ENCODE measurements at regions not wholly inside any gene's neighbourhood (a gene's known extent, or its start where the extent isn't known, plus 50 kb on each side); places are given as distances from the start of the nearest gene placed in this dataset.

- H3K23ac ChIP-seq (ENCODE audit: low read length): no peak overlapping the region
Observed at GRCh38 chr5:111603446-111603827, 91.1 kb upstream of the STARD4 start.

DNA sequence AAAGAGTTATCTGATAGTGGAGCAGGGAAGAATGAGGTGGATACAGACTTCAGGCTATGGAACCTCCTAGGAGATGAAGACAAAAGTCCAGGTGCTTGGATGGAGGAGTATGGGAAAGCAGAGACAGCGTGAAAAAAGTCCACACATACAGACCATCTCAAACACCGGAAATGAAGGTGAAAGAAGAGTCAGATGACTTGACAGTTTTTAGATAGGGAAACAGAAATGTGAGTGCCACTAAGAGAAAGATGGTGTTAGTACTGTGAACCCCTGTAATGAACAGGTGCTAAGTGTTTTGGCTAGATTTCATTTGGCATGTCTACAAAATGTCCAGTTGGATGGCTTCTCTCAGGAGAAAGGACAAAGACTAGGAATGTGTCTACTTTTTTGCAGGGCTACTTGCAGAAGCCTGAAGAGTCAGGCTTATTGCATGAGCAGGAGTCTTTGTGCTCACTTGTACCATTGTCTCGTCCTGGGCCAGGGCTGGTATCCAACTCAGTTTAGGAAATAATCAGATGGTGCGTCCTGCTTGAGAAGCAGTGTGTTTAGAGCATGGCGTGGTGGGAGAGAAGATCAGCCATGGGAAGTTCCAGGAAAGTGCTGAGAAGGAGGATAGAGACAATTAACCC is 90.6 kb upstream of the STARD4 start:
- WGBS (ENCODE audit: extremely low coverage, insufficient coverage, low lambda C conversion rate): no CpG with 5 or more reads among the region's 5 CpGs
- Histone ChIP-seq H3K4me3 (ENCODE audit: low read length) (no peak overlapping the region), H2BK120ac (ENCODE audit: low read depth, low read length) (no peak overlapping the region), H3K56ac (ENCODE audit: low read length) (no peak overlapping the region), H2BK5ac (ENCODE audit: low read length) (no peak overlapping the region), H3K27me3 (ENCODE audit: insufficient read depth, low read length, poor library complexity) (no peaks in the 10 kb centered on the region), H3K27ac (ENCODE audit: low read depth, low read length) (no peak overlapping the region), H2AK5ac (ENCODE audit: low read length) (no peak overlapping the region), H3K9ac (ENCODE audit: low read length) (no peak overlapping the region), H4K8ac (ENCODE audit: low read depth, low read length) (no peak overlapping the region), H4K5ac (ENCODE audit: low read length) (no peak overlapping the region), H3K4ac (ENCODE audit: low read depth, low read length) (no peak overlapping the region), H3K79me1 (ENCODE audit: low read length) (no peaks in the 10 kb centered on the region), H3K79me2 (ENCODE audit: control insufficient read depth, insufficient read depth, low read length) (no peaks in the 10 kb centered on the region), H2BK15ac (replicated peaks; ENCODE audit: low read depth) (no peak overlapping the region), H3K4me2 (ENCODE audit: low read length) (no peak overlapping the region), H3K4me1 (ENCODE audit: control insufficient read depth, low read depth, low read length) (no peaks in the 10 kb centered on the region), H3K23ac (ENCODE audit: low read length) (no peak overlapping the region), H3K18ac (ENCODE audit: low read length) (no peak overlapping the region), H3K36me3 (ENCODE audit: control insufficient read depth, insufficient read depth, low read length) (no peaks in the 10 kb centered on the region)
- DNase-seq: no peak

More at GRCh38 chr5:111603446-111603827, 91.1 kb upstream of the STARD4 start:
- Histone ChIP-seq H3K4me1 (ENCODE audit: control insufficient read depth, low read depth, low read length) (no peaks in the 10 kb centered on the region), H3K4ac (ENCODE audit: low read depth, low read length) (no peak overlapping the region), H3K18ac (ENCODE audit: low read length) (no peak overlapping the region), H3K27me3 (ENCODE audit: insufficient read depth, low read length, poor library complexity) (no peaks in the 10 kb centered on the region), H3K56ac (ENCODE audit: low read length) (no peak overlapping the region), H4K5ac (ENCODE audit: low read length) (no peak overlapping the region), H3K79me1 (ENCODE audit: low read length) (no peaks in the 10 kb centered on the region), H3K27ac (ENCODE audit: low read depth, low read length) (no peak overlapping the region), H4K8ac (ENCODE audit: low read depth, low read length) (no peak overlapping the region), H3K79me2 (ENCODE audit: control insufficient read depth, insufficient read depth, low read length) (no peaks in the 10 kb centered on the region), H3K9ac (ENCODE audit: low read length) (no peak overlapping the region), H3K4me3 (ENCODE audit: low read length) (no peak overlapping the region), H3K36me3 (ENCODE audit: control insufficient read depth, insufficient read depth, low read length) (no peaks in the 10 kb centered on the region), H2BK5ac (ENCODE audit: low read length) (no peak overlapping the region), H3K4me2 (ENCODE audit: low read length) (no peak overlapping the region), H2AK5ac (ENCODE audit: low read length) (no peak overlapping the region), H2BK15ac (replicated peaks; ENCODE audit: low read depth) (no peak overlapping the region), H2BK120ac (ENCODE audit: low read depth, low read length) (no peak overlapping the region)
- no peak for DNase-seq
- WGBS (ENCODE audit: extremely low coverage, insufficient coverage, low lambda C conversion rate): no CpG with 5 or more reads among the region's 2 CpGs

DNA sequence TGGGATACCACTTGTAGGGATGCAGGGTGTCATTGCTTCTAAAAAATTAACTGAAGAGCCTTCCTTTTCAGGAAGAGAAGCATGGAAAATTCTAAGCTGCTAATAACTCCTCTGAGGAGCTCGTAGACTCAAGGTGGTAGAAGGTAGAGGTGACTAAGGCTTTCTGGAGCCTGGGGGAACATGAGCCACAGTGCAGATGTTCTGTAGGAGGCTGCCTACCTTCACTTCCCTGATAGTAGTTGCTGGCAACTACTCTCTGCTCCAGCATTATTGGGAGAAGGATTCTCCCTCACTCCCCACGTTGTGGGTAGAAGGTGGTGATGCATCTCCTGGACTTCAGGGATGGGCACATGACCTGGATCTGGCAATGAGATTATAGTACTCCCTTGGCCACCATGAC is 86.7 kb upstream of the STARD4 start:
- no peaks in the 10 kb centered on the region for H3K27me3 ChIP-seq (ENCODE audit: insufficient read depth, low read length, poor library complexity)
- H3K4me1 ChIP-seq (ENCODE audit: control insufficient read depth, low read depth, low read length): no peaks in the 10 kb centered on the region
- H2BK15ac ChIP-seq (replicated peaks; ENCODE audit: low read depth): no peak overlapping the region
- no peak overlapping the region for H4K5ac ChIP-seq (ENCODE audit: low read length)
- H3K9ac ChIP-seq (ENCODE audit: low read length): no peak overlapping the region
- no peaks in the 10 kb centered on the region for H3K79me2 ChIP-seq (ENCODE audit: control insufficient read depth, insufficient read depth, low read length)
- H4K8ac ChIP-seq (ENCODE audit: low read depth, low read length): no peak overlapping the region
- no peaks in the 10 kb centered on the region for H3K79me1 ChIP-seq (ENCODE audit: low read length)
- no peaks in the 10 kb centered on the region for H3K36me3 ChIP-seq (ENCODE audit: control insufficient read depth, insufficient read depth, low read length)
- no peak overlapping the region for H2BK5ac ChIP-seq (ENCODE audit: low read length)
- H2BK120ac ChIP-seq (ENCODE audit: low read depth, low read length): no peak overlapping the region
- no peak overlapping the region for H3K27ac ChIP-seq (ENCODE audit: low read depth, low read length)
- no peak overlapping the region for H3K18ac ChIP-seq (ENCODE audit: low read length)
- H3K56ac ChIP-seq (ENCODE audit: low read length): no peak overlapping the region
- no peak overlapping the region for H3K4me2 ChIP-seq (ENCODE audit: low read length)
- H3K4ac ChIP-seq (ENCODE audit: low read depth, low read length): no peak overlapping the region
- WGBS (ENCODE audit: extremely low coverage, insufficient coverage, low lambda C conversion rate): no CpG with 5 or more reads among the region's 2 CpGs
- no peak overlapping the region for H3K23ac ChIP-seq (ENCODE audit: low read length)
- no peak for DNase-seq
- H3K4me3 ChIP-seq (ENCODE audit: low read length): no peak overlapping the region
- no peak overlapping the region for H2AK5ac ChIP-seq (ENCODE audit: low read length)

- Histone ChIP-seq H3K4me3 (ENCODE audit: low read length) (no peak overlapping the region), H3K56ac (ENCODE audit: low read length) (no peak overlapping the region), H3K9ac (ENCODE audit: low read length) (no peak overlapping the region), H3K4me2 (ENCODE audit: low read length) (no peak overlapping the region), H4K8ac (ENCODE audit: low read depth, low read length) (no peak overlapping the region), H2BK5ac (ENCODE audit: low read length) (no peak overlapping the region), H4K5ac (ENCODE audit: low read length) (no peak overlapping the region), H3K27me3 (ENCODE audit: insufficient read depth, low read length, poor library complexity) (no peaks in the 10 kb centered on the region), H3K23ac (ENCODE audit: low read length) (no peak overlapping the region), H3K36me3 (ENCODE audit: control insufficient read depth, insufficient read depth, low read length) (no peaks in the 10 kb centered on the region), H3K4ac (ENCODE audit: low read depth, low read length) (no peak overlapping the region), H3K27ac (ENCODE audit: low read depth, low read length) (no peak overlapping the region), H3K79me1 (ENCODE audit: low read length) (no peaks in the 10 kb centered on the region), H3K18ac (ENCODE audit: low read length) (no peak overlapping the region), H2BK15ac (replicated peaks; ENCODE audit: low read depth) (no peak overlapping the region), H3K79me2 (ENCODE audit: control insufficient read depth, insufficient read depth, low read length) (no peaks in the 10 kb centered on the region), H2BK120ac (ENCODE audit: low read depth, low read length) (no peak overlapping the region), H2AK5ac (ENCODE audit: low read length) (no peak overlapping the region), H3K4me1 (ENCODE audit: control insufficient read depth, low read depth, low read length) (no peaks in the 10 kb centered on the region)
- DNase-seq: no peak
- WGBS (ENCODE audit: extremely low coverage, insufficient coverage, low lambda C conversion rate): no CpG with 5 or more reads among the region's 2 CpGs
Observed at GRCh38 chr5:111597491-111597890, 85.2 kb upstream of the STARD4 start.

GRCh38 chr5:111596705-111597104 is 84.4 kb upstream of the STARD4 start:
- Histone ChIP-seq H3K4me1 (ENCODE audit: control insufficient read depth, low read depth, low read length) (no peaks in the 10 kb centered on the region), H2BK5ac (ENCODE audit: low read length) (no peak overlapping the region), H3K27ac (ENCODE audit: low read depth, low read length) (no peak overlapping the region), H4K5ac (ENCODE audit: low read length) (no peak overlapping the region), H3K4ac (ENCODE audit: low read depth, low read length) (no peak overlapping the region), H3K56ac (ENCODE audit: low read length) (no peak overlapping the region), H4K8ac (ENCODE audit: low read depth, low read length) (no peak overlapping the region), H2AK5ac (ENCODE audit: low read length) (no peak overlapping the region), H3K9ac (ENCODE audit: low read length) (no peak overlapping the region), H3K4me2 (ENCODE audit: low read length) (no peak overlapping the region), H2BK120ac (ENCODE audit: low read depth, low read length) (no peak overlapping the region), H2BK15ac (replicated peaks; ENCODE audit: low read depth) (no peak overlapping the region), H3K79me1 (ENCODE audit: low read length) (no peaks in the 10 kb centered on the region), H3K4me3 (ENCODE audit: low read length) (no peak overlapping the region), H3K18ac (ENCODE audit: low read length) (no peak overlapping the region), H3K79me2 (ENCODE audit: control insufficient read depth, insufficient read depth, low read length) (no peaks in the 10 kb centered on the region), H3K23ac (ENCODE audit: low read length) (no peak overlapping the region), H3K27me3 (ENCODE audit: insufficient read depth, low read length, poor library complexity) (no peaks in the 10 kb centered on the region), H3K36me3 (ENCODE audit: control insufficient read depth, insufficient read depth, low read length) (no peaks in the 10 kb centered on the region)
- WGBS (ENCODE audit: extremely low coverage, insufficient coverage, low lambda C conversion rate): no CpG with 5 or more reads among the region's 5 CpGs
- DNase-seq: no peak

DNA sequence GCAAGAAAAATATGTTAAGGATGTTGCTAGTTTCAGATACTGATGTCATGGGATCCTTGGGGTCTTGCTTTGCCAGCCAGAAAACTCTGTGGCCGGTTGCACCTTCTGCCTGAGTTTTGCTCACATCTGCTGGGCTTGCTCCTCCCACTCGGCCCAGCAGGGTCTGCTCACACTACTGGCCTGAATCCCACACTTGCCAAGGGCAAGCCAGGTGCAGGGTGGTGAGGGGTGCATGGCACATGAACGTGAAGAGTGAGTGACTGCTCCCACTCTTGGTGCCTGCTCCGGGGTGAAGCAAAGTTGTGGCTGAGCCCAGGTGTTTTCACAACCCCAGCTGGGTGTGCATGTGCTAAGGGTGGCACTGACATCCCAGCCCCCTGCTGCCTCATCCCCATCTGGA is 83.1 kb upstream of the STARD4 start:
- Histone ChIP-seq H2BK120ac (ENCODE audit: low read depth, low read length) (no peak overlapping the region), H4K5ac (ENCODE audit: low read length) (no peak overlapping the region), H3K18ac (ENCODE audit: low read length) (no peak overlapping the region), H2BK5ac (ENCODE audit: low read length) (no peak overlapping the region), H3K4me2 (ENCODE audit: low read length) (no peak overlapping the region), H3K23ac (ENCODE audit: low read length) (no peak overlapping the region), H3K27me3 (ENCODE audit: insufficient read depth, low read length, poor library complexity) (no peaks in the 10 kb centered on the region), H2AK5ac (ENCODE audit: low read length) (no peak overlapping the region), H3K9ac (ENCODE audit: low read length) (no peak overlapping the region), H4K8ac (ENCODE audit: low read depth, low read length) (no peak overlapping the region), H3K4me1 (ENCODE audit: control insufficient read depth, low read depth, low read length) (no peaks in the 10 kb centered on the region), H3K4ac (ENCODE audit: low read depth, low read length) (no peak overlapping the region), H3K4me3 (ENCODE audit: low read length) (no peak overlapping the region), H3K79me2 (ENCODE audit: control insufficient read depth, insufficient read depth, low read length) (no peaks in the 10 kb centered on the region), H3K56ac (ENCODE audit: low read length) (no peak overlapping the region), H3K27ac (ENCODE audit: low read depth, low read length) (no peak overlapping the region), H3K79me1 (ENCODE audit: low read length) (no peaks in the 10 kb centered on the region), H3K36me3 (ENCODE audit: control insufficient read depth, insufficient read depth, low read length) (no peaks in the 10 kb centered on the region), H2BK15ac (replicated peaks; ENCODE audit: low read depth) (no peak overlapping the region)
- DNase-seq: no peak
- no CpG with 5 or more reads among the region's 4 CpGs for WGBS (ENCODE audit: extremely low coverage, insufficient coverage, low lambda C conversion rate)

Data from mesendoderm (in vitro differentiated cells).